A673 (cell line): ENCODE measurements at regions not wholly inside any gene's neighbourhood (a gene's known extent, or its start where the extent isn't known, plus 50 kb on each side); places are given as distances from the start of the nearest gene placed in this dataset.

Source experiments
- EZH2 ChIP-seq: fragments of 200-600 bp; sonication (generic); IDR thresholded peaks from 2 replicates; pipeline ENCODE4 v1.6.1; 2017; ENCODE audit warnings: borderline replicate concordance, low read depth, mild to moderate bottlenecking, mixed read lengths, antibody characterized with exemption, low read length; ENCODE audit not compliant: poor library complexity, severe bottlenecking
- TF ChIP-seq, protein P1 (sequence below): fragments of 300-800, 200-600 bp; sonication (generic); conservative IDR thresholded peaks from 2 replicates; pipeline ENCODE4 v1.5.1; 2017; ENCODE audit warnings: low read depth, mild to moderate bottlenecking, antibody characterized with exemption, low read length, moderate library complexity, mixed read lengths

DNA sequence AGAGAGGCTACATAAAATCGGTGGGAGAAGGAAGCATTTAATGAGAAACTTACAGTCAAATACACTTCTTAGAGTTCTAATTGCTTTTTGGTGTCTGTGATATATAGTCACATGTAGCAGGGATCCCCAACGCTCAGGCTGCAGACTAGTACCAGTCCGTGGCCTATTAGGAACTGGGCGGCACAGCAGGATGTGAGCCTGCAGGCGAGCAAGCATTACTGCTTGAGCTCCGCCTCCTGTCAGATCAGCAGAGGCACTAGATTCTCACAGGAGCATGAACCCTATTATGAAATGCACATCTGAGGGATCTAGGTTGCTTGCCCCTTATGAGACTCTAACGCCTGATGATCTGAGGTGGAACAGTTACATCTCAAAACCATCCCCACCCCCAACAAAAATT lies 158.5 kb downstream of the TANC2 start:
- TF ChIP-seq, protein P1, sequence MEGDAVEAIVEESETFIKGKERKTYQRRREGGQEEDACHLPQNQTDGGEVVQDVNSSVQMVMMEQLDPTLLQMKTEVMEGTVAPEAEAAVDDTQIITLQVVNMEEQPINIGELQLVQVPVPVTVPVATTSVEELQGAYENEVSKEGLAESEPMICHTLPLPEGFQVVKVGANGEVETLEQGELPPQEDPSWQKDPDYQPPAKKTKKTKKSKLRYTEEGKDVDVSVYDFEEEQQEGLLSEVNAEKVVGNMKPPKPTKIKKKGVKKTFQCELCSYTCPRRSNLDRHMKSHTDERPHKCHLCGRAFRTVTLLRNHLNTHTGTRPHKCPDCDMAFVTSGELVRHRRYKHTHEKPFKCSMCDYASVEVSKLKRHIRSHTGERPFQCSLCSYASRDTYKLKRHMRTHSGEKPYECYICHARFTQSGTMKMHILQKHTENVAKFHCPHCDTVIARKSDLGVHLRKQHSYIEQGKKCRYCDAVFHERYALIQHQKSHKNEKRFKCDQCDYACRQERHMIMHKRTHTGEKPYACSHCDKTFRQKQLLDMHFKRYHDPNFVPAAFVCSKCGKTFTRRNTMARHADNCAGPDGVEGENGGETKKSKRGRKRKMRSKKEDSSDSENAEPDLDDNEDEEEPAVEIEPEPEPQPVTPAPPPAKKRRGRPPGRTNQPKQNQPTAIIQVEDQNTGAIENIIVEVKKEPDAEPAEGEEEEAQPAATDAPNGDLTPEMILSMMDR, result no peak
- no peak for TF ChIP-seq EZH2
